ENCODE measurements at regions not wholly inside any gene's neighbourhood (a gene's known extent, or its start where the extent isn't known, plus 50 kb on each side); places are given as distances from the start of the nearest gene placed in this dataset.
A peak's percentile ranks its signal among the peaks of the same experiment; 100 is the strongest.

GRCh38 chr19:27793644-27794493 lies 1419.1 kb downstream of the UQCRFS1 start (continued):
- TF ChIP-seq ATF2 (tag by site-specific recombination; IDR thresholded peaks at IDR 0.05; ENCODE audit: low read depth), result no peak; the same call in 1 of the 2 replicates
- TF ChIP-seq KLF8 (tag by site-specific recombination; IDR thresholded peaks at IDR 0.05), result peak; percentile 96
- TF ChIP-seq ZNF792 (tag by site-specific recombination; IDR thresholded peaks at IDR 0.05), result 0 out of 2 replicates have a peak, but pooled peaks have one; percentile 76
- TF ChIP-seq REPIN1 (tag by site-specific recombination; IDR thresholded peaks at IDR 0.05; ENCODE audit: low read depth), result peak; percentile 91
- TF ChIP-seq CTCF (tag by site-specific recombination; IDR thresholded peaks at IDR 0.05), result peak; percentile 76

- POLR2A ChIA-PET, result interaction anchor here (0.6 to 2.3 kb wide), 19 partner anchors 9 to 1934 kb away, joined by 3 to 16 read pairs (median 4); no protein-coding TSS in a partner anchor
- Histone ChIP-seq H3K4me1 (ENCODE audit: control insufficient read depth, insufficient read depth, low read length) (peaks cover 15% of the 10 kb centered on the region), H3K4me3 (ENCODE audit: low read depth, low read length) (peak overlapping the region; percentile 65), H3K36me3 (ENCODE audit: control insufficient read depth in 2 of 2, insufficient read depth in 1 of 2, low read length in 2 of 2) (peaks cover 13 to 37% of the 10 kb centered on the region in 2 experiments), H3K9me3 (ENCODE audit: control insufficient read depth, insufficient read depth, low read depth, low read length) (peaks cover 7% of the 10 kb centered on the region), H3K27ac (ENCODE audit: extremely low read depth, low read depth, low read length) (peak overlapping the region; percentile 97)
- CTCF ChIA-PET, result interaction anchor here (0.6 to 1.5 kb wide), 7 partner anchors 9 to 1952 kb away, joined by 3 to 7 read pairs (median 4); no protein-coding TSS in a partner anchor
- TF ChIP-seq ZNF416 (tag by site-specific recombination; IDR thresholded peaks at IDR 0.05) (no peak), ZNF248 (tag by site-specific recombination; IDR thresholded peaks at IDR 0.05) (no peak), ZNF645 (tag by site-specific recombination; IDR thresholded peaks at IDR 0.05) (no peak), WT1 (tag by site-specific recombination; IDR thresholded peaks at IDR 0.05) (peak; percentile 17; the same call in 1 of the 2 replicates), ZNF621 (tag by site-specific recombination; IDR thresholded peaks at IDR 0.05) (no peak), TRIM28 (IDR thresholded peaks at IDR 0.05; ENCODE audit: borderline replicate concordance, low read length) (no peak), ZFP69B (tag by site-specific recombination; IDR thresholded peaks at IDR 0.05) (peak; percentile 99), GLIS2 (tag by site-specific recombination; IDR thresholded peaks at IDR 0.05) (peak; percentile 100), TCF7L2 (IDR thresholded peaks at IDR 0.05; ENCODE audit: borderline replicate concordance, low read depth, low read length) (no peak), SP7 (tag by site-specific recombination; IDR thresholded peaks at IDR 0.05) (peak; percentile 19; the same call in 1 of the 2 replicates), ZBTB11 (tag by site-specific recombination; conservative IDR thresholded peaks at IDR 0.05; ENCODE audit: low read depth) (no peak), ZNF530 (tag by site-specific recombination; IDR thresholded peaks at IDR 0.05; ENCODE audit: low read depth) (no peak; the same call in 1 of the 2 replicates), PATZ1 (tag by site-specific recombination; IDR thresholded peaks at IDR 0.05) (peak; percentile 99), ZNF184 (tag by site-specific recombination; IDR thresholded peaks at IDR 0.05) (0 out of 2 replicates have a peak, but pooled peaks have one; percentile 43), ZNF324 (tag by site-specific recombination; IDR thresholded peaks at IDR 0.05) (no peak), KLF9 (tag by site-specific recombination; IDR thresholded peaks at IDR 0.05; ENCODE audit: low read depth) (peak; percentile 96), KLF10 (tag by site-specific recombination; IDR thresholded peaks at IDR 0.05) (peak; percentile 73), ZBTB20 (tag by site-specific recombination; IDR thresholded peaks at IDR 0.05) (peak; percentile 79), SALL2 (tag by site-specific recombination; IDR thresholded peaks at IDR 0.05; ENCODE audit: borderline replicate concordance) (no peak), ZEB2 (tag by site-specific recombination; IDR thresholded peaks at IDR 0.05) (peak; percentile 56; the same call in 1 of the 2 replicates)
Measured at GRCh38 chr19:27793128-27793643, 1419.8 kb downstream of the UQCRFS1 start.
